OCI-LY7 (cell line): ENCODE measurements at regions not wholly inside any gene's neighbourhood (a gene's known extent, or its start where the extent isn't known, plus 50 kb on each side); places are given as distances from the start of the nearest gene placed in this dataset.

Experiments used
- BruUV-seq: library from RNA; stranded (reverse); fragments of 400-500 nt; replicated peaks from 2 replicates; lab custom pipeline; 2021; lab: Mats Ljungman, UMichigan
- CTCF ChIA-PET: fragments of 300-600 bp; sonication (Branson Sonifier 250); formaldehyde crosslinking; loops from one replicate; lab custom pipeline; 2022; ENCODE audit warnings: antibody characterized with exemption; ENCODE audit not compliant: unreplicated experiment; lab: Charles Lee
- POLR2A ChIA-PET: fragments of 300-600 bp; sonication (Branson Sonifier 250); formaldehyde crosslinking; loops from one replicate; lab custom pipeline; 2022; ENCODE audit warnings: antibody characterized with exemption; lab: Charles Lee
- DNase-seq: peaks from one replicate; pipeline ENCODE4 v3.0.0-alpha.2; 2015; ENCODE audit warnings: low spot score
- H2AFZ ChIP-seq: fragments of 200-600 bp; sonication (generic), shearing (Covaris generic); 2 replicates; pipeline ENCODE4 v1.6.1; 2014; ENCODE audit warnings: mild to moderate bottlenecking, antibody characterized with exemption, low read length, moderate library complexity
- H3K27ac ChIP-seq: fragments of 200-600 bp; sonication (generic); 2 replicates; pipeline ENCODE4 v1.5.1; 2014; ENCODE audit warnings: mixed run types, low read depth, mild to moderate bottlenecking, moderate library complexity, low read length, inconsistent platforms; ENCODE audit not compliant: poor library complexity, severe bottlenecking
- H3K36me3 ChIP-seq: fragments of 200-600 bp; sonication (generic); 2 replicates; pipeline ENCODE4 v1.6.1; 2014; ENCODE audit warnings: mild to moderate bottlenecking, antibody characterized with exemption, low read length, moderate library complexity, mixed read lengths; ENCODE audit not compliant: insufficient read depth
- H3K4me1 ChIP-seq: fragments of 200-600 bp; sonication (generic); 2 replicates; pipeline ENCODE4 v1.5.1; 2014; ENCODE audit warnings: mild to moderate bottlenecking, low read length; ENCODE audit not compliant: insufficient read depth, poor library complexity, severe bottlenecking
- H3K4me2 ChIP-seq: fragments of 200-600 bp; sonication (generic); 2 replicates; pipeline ENCODE4 v1.6.1; 2014; ENCODE audit warnings: mild to moderate bottlenecking, low read length
- H3K4me3 ChIP-seq: fragments of 200-600 bp; sonication (generic); 2 replicates; pipeline ENCODE4 v1.5.1; 2014; ENCODE audit warnings: mild to moderate bottlenecking, low read depth, low read length; ENCODE audit not compliant: poor library complexity, severe bottlenecking
- H3K79me2 ChIP-seq: fragments of 200-600 bp; sonication (generic); 2 replicates; pipeline ENCODE4 v1.6.1; 2016; ENCODE audit warnings: low read depth, mild to moderate bottlenecking, low read length, moderate library complexity, mixed read lengths; ENCODE audit not compliant: insufficient read depth
- H3K9me2 ChIP-seq: fragments of 200-600 bp; sonication (generic); 2 replicates; pipeline ENCODE4 v1.6.1; 2016; ENCODE audit warnings: mild to moderate bottlenecking, low read length, mixed read lengths; ENCODE audit not compliant: insufficient read depth
- H3K9me3 ChIP-seq: fragments of 200-600 bp; sonication (generic); 2 replicates; pipeline ENCODE4 v1.6.1; 2014; ENCODE audit warnings: mild to moderate bottlenecking, mixed run types, low read length, mixed read lengths
- H4K20me1 ChIP-seq: fragments of 200-600 bp; sonication (generic); 2 replicates; pipeline ENCODE4 v1.6.1; 2014; ENCODE audit warnings: mild to moderate bottlenecking, antibody characterized with exemption, low read length, moderate library complexity, mixed read lengths; ENCODE audit not compliant: insufficient read depth
- EZH2phosphoT487 ChIP-seq: fragments of 200-600 bp; sonication (generic); IDR thresholded peaks from 2 replicates; pipeline ENCODE4 v1.6.1; 2018; ENCODE audit warnings: low read depth, borderline replicate concordance, mild to moderate bottlenecking, mixed run types, antibody characterized with exemption, low read length, moderate library complexity, mixed read lengths
- intact Hi-C: fragments of 100-400 bp; cut with micrococcal nuclease; formaldehyde crosslinking; loops from one replicate; pipeline ENCODE4 v1.10.0; 2022; ENCODE audit not compliant: unreplicated experiment
- TF ChIP-seq, protein P1 (sequence below): fragments of 200-600 bp; sonication (generic); conservative IDR thresholded peaks from 2 replicates; pipeline ENCODE4 v1.5.1; 2014; ENCODE audit warnings: mild to moderate bottlenecking, antibody characterized with exemption, low read length, moderate library complexity, mixed read lengths

DNA sequence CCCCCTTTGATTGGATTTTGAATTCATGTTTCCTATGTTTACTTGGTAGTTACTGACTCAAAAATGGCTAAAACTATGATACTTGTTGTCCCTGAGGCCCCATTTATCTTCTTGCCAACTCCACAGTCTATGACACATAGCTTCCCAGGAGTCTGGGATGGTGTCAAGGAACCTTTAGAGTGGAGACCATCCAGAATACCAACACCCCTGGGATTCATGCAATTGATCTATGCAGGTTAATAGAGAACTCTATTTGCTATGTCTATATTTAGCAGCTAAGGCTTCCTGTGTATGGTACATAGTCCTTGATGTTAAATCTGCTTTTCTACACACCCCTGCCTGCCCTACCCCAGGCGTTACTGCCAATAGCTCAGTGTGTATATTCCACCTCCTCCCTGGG is 218.5 kb upstream of the HDAC4 start:
- no peak overlapping the region for H3K4me3 ChIP-seq
- ChIA-PET CTCF (no interaction called here), POLR2A (no interaction called here)
- no peak overlapping the region for H3K4me2 ChIP-seq
- BruUV-seq: no TSS peak
- no peaks in the 10 kb centered on the region for H3K9me2 ChIP-seq
- no peaks in the 10 kb centered on the region for H3K9me3 ChIP-seq
- H2AFZ ChIP-seq: no peak overlapping the region
- H3K27ac ChIP-seq: no peak overlapping the region
- H3K79me2 ChIP-seq: no peaks in the 10 kb centered on the region
- TF ChIP-seq EZH2phosphoT487: no peak
- TF ChIP-seq, protein P1, sequence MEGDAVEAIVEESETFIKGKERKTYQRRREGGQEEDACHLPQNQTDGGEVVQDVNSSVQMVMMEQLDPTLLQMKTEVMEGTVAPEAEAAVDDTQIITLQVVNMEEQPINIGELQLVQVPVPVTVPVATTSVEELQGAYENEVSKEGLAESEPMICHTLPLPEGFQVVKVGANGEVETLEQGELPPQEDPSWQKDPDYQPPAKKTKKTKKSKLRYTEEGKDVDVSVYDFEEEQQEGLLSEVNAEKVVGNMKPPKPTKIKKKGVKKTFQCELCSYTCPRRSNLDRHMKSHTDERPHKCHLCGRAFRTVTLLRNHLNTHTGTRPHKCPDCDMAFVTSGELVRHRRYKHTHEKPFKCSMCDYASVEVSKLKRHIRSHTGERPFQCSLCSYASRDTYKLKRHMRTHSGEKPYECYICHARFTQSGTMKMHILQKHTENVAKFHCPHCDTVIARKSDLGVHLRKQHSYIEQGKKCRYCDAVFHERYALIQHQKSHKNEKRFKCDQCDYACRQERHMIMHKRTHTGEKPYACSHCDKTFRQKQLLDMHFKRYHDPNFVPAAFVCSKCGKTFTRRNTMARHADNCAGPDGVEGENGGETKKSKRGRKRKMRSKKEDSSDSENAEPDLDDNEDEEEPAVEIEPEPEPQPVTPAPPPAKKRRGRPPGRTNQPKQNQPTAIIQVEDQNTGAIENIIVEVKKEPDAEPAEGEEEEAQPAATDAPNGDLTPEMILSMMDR: no peak
- intact Hi-C loops: no loop called here
- no peaks in the 10 kb centered on the region for H3K36me3 ChIP-seq
- DNase-seq: no peak
- H4K20me1 ChIP-seq: no peaks in the 10 kb centered on the region
- no peaks in the 10 kb centered on the region for H3K4me1 ChIP-seq

DNA sequence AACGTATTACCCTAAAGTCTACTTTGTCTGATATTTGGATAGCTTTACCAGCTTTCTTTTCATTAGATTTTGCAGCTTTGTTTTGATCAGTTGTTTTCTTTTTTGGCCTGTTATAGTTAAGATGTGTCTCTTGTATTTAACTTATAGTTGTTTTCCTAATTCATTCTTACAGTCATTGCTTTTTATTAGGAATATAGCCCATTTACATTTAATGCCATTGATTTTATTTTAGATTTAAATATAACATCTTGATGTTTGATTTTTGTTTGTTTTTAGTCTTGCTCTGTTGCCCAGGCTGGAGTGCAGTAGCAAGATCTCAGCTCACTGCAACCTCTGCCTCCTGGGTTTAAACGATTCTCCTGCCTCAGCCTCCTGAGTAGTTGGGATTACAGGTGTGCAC is 215.9 kb upstream of the HDAC4 start:
- intact Hi-C loops: no loop called here
- H3K4me3 ChIP-seq: no peak overlapping the region
- H3K27ac ChIP-seq: no peak overlapping the region
- no peaks in the 10 kb centered on the region for H3K36me3 ChIP-seq
- POLR2A ChIA-PET: no interaction called here
- no peak for DNase-seq
- no peaks in the 10 kb centered on the region for H3K79me2 ChIP-seq
- TF ChIP-seq EZH2phosphoT487: no peak
- TF ChIP-seq, protein P1: no peak
- BruUV-seq: no TSS peak
- no peak overlapping the region for H2AFZ ChIP-seq
- H3K9me3 ChIP-seq: no peaks in the 10 kb centered on the region
- CTCF ChIA-PET: no interaction called here
- H3K4me2 ChIP-seq: no peak overlapping the region
- no peaks in the 10 kb centered on the region for H3K9me2 ChIP-seq
- H3K4me1 ChIP-seq: no peaks in the 10 kb centered on the region
- no peaks in the 10 kb centered on the region for H4K20me1 ChIP-seq

DNA sequence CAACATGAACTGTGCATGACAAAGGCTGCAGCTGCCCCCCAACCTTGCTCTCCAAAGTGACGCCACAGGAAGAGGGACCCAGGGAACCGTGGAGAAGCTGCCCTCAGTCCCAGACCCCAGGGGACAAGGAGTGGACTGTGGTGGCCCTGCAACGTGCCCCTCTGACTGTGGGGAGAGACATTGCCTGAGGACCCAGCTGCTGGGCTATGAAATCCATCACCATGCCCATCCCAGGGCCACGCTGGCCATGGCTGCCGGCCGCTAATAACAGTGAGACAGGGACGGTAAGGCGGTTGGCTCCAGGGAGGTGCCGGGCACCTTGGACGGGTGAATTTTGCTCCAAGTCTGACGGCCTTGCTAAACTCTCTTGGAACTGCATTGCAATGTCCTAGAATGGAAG is 211.3 kb upstream of the HDAC4 start:
- Histone ChIP-seq H3K9me3 (no peaks in the 10 kb centered on the region), H3K4me3 (no peak overlapping the region), H3K36me3 (no peaks in the 10 kb centered on the region), H2AFZ (no peak overlapping the region), H3K27ac (no peak overlapping the region), H3K79me2 (no peaks in the 10 kb centered on the region), H3K4me2 (no peak overlapping the region), H3K4me1 (no peaks in the 10 kb centered on the region), H3K9me2 (no peaks in the 10 kb centered on the region), H4K20me1 (no peaks in the 10 kb centered on the region)
- intact Hi-C loops: no loop called here
- CTCF ChIA-PET: no interaction called here
- DNase-seq: no peak
- no peak for TF ChIP-seq EZH2phosphoT487
- POLR2A ChIA-PET: no interaction called here
- no TSS peak for BruUV-seq
